ENCODE measurements at regions not wholly inside any gene's neighbourhood (a gene's known extent, or its start where the extent isn't known, plus 50 kb on each side); places are given as distances from the start of the nearest gene placed in this dataset.

DNA sequence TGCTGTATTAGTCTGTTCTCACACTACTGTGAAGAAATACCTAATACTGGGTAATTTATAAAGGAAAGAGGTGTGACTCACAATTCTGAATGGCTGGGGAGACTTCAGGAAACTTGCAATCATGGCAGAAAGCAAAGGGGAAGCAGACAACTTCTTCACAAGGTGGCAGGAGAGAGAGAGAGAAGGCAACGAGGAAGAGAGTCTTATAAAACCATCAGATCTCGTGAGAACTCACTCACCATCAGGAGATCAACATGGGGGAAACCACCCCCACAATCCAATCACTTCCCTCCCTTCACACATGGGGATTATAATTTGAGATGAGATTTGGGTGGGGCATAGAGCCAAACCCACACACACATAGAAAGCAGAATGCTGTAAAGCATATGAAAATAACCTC lies 896.2 kb downstream of the CDH11 start:
- H2AFZ ChIP-seq (ENCODE audit: low read length) = no peak overlapping the region
- no peaks in the 10 kb centered on the region for H3K4me1 ChIP-seq (ENCODE audit: insufficient read depth, low read length)
- TF ChIP-seq, protein P1, sequence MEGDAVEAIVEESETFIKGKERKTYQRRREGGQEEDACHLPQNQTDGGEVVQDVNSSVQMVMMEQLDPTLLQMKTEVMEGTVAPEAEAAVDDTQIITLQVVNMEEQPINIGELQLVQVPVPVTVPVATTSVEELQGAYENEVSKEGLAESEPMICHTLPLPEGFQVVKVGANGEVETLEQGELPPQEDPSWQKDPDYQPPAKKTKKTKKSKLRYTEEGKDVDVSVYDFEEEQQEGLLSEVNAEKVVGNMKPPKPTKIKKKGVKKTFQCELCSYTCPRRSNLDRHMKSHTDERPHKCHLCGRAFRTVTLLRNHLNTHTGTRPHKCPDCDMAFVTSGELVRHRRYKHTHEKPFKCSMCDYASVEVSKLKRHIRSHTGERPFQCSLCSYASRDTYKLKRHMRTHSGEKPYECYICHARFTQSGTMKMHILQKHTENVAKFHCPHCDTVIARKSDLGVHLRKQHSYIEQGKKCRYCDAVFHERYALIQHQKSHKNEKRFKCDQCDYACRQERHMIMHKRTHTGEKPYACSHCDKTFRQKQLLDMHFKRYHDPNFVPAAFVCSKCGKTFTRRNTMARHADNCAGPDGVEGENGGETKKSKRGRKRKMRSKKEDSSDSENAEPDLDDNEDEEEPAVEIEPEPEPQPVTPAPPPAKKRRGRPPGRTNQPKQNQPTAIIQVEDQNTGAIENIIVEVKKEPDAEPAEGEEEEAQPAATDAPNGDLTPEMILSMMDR (IDR thresholded peaks at IDR 0.05; ENCODE audit: extremely low read depth, low read depth, low read length) = no peak
- H3K27me3 ChIP-seq (ENCODE audit: insufficient read depth, low read length) = no peaks in the 10 kb centered on the region
- no peaks in the 10 kb centered on the region for H3K9me3 ChIP-seq (ENCODE audit: low read depth, low read length)
- no peak overlapping the region for H3K4me3 ChIP-seq (ENCODE audit: insufficient read depth, low read length)
- H3K4me2 ChIP-seq (ENCODE audit: insufficient read depth, low read length) = no peak overlapping the region
- no peaks in the 10 kb centered on the region for H3K36me3 ChIP-seq (ENCODE audit: insufficient read depth, low read length)
- no peak overlapping the region for H3K27ac ChIP-seq (ENCODE audit: low read depth, low read length)
- H3K79me2 ChIP-seq (ENCODE audit: insufficient read depth, low read length) = no peaks in the 10 kb centered on the region
- H4K20me1 ChIP-seq (ENCODE audit: insufficient read depth, low read length) = no peaks in the 10 kb centered on the region
- DNase-seq (ENCODE audit: insufficient read length, low spot score, missing footprints) = no peak

- no peak for DNase-seq (ENCODE audit: insufficient read length, low spot score, missing footprints)
- TF ChIP-seq, protein P1 (IDR thresholded peaks at IDR 0.05; ENCODE audit: extremely low read depth, low read depth, low read length) = no peak
- Histone ChIP-seq H3K4me1 (ENCODE audit: insufficient read depth, low read length) (no peaks in the 10 kb centered on the region), H3K27ac (ENCODE audit: low read depth, low read length) (no peak overlapping the region), H3K9me3 (ENCODE audit: low read depth, low read length) (no peaks in the 10 kb centered on the region), H3K27me3 (ENCODE audit: insufficient read depth, low read length) (no peaks in the 10 kb centered on the region), H4K20me1 (ENCODE audit: insufficient read depth, low read length) (no peaks in the 10 kb centered on the region), H2AFZ (ENCODE audit: low read length) (no peak overlapping the region), H3K4me3 (ENCODE audit: insufficient read depth, low read length) (no peak overlapping the region), H3K36me3 (ENCODE audit: insufficient read depth, low read length) (no peaks in the 10 kb centered on the region), H3K4me2 (ENCODE audit: insufficient read depth, low read length) (no peak overlapping the region), H3K79me2 (ENCODE audit: insufficient read depth, low read length) (no peaks in the 10 kb centered on the region)
Measured at GRCh38 chr16:64225036-64225435, 896.8 kb downstream of the CDH11 start.

GRCh38 chr16:64217789-64218535 lies 903.9 kb downstream of the CDH11 start:
- Histone ChIP-seq H3K9me3 (ENCODE audit: low read depth, low read length) (no peaks in the 10 kb centered on the region), H3K4me1 (ENCODE audit: insufficient read depth, low read length) (no peaks in the 10 kb centered on the region), H2AFZ (ENCODE audit: low read length) (no peak overlapping the region), H3K27ac (ENCODE audit: low read depth, low read length) (no peak overlapping the region), H3K4me3 (ENCODE audit: insufficient read depth, low read length) (no peak overlapping the region), H4K20me1 (ENCODE audit: insufficient read depth, low read length) (no peaks in the 10 kb centered on the region), H3K27me3 (ENCODE audit: insufficient read depth, low read length) (no peaks in the 10 kb centered on the region), H3K36me3 (ENCODE audit: insufficient read depth, low read length) (no peaks in the 10 kb centered on the region), H3K4me2 (ENCODE audit: insufficient read depth, low read length) (no peak overlapping the region), H3K79me2 (ENCODE audit: insufficient read depth, low read length) (no peaks in the 10 kb centered on the region)
- no peak for DNase-seq (ENCODE audit: insufficient read length, low spot score, missing footprints)
- TF ChIP-seq, protein P1 (IDR thresholded peaks at IDR 0.05; ENCODE audit: extremely low read depth, low read depth, low read length) = no peak

- no peak overlapping the region for H2AFZ ChIP-seq (ENCODE audit: low read length)
- H3K27me3 ChIP-seq (ENCODE audit: insufficient read depth, low read length) = no peaks in the 10 kb centered on the region
- DNase-seq (ENCODE audit: insufficient read length, low spot score, missing footprints) = no peak
Measured at GRCh38 chr16:64215730-64216129, 906.1 kb downstream of the CDH11 start.

More at GRCh38 chr16:64215730-64216129, 906.1 kb downstream of the CDH11 start:
- H3K4me3 ChIP-seq (ENCODE audit: insufficient read depth, low read length) = no peak overlapping the region
- H3K4me2 ChIP-seq (ENCODE audit: insufficient read depth, low read length) = no peak overlapping the region
- no peaks in the 10 kb centered on the region for H3K9me3 ChIP-seq (ENCODE audit: low read depth, low read length)
- no peaks in the 10 kb centered on the region for H4K20me1 ChIP-seq (ENCODE audit: insufficient read depth, low read length)
- no peak overlapping the region for H3K27ac ChIP-seq (ENCODE audit: low read depth, low read length)
- no peaks in the 10 kb centered on the region for H3K79me2 ChIP-seq (ENCODE audit: insufficient read depth, low read length)
- TF ChIP-seq, protein P1 (IDR thresholded peaks at IDR 0.05; ENCODE audit: extremely low read depth, low read depth, low read length) = no peak
- no peaks in the 10 kb centered on the region for H3K36me3 ChIP-seq (ENCODE audit: insufficient read depth, low read length)
- H3K4me1 ChIP-seq (ENCODE audit: insufficient read depth, low read length) = no peaks in the 10 kb centered on the region

Measured in osteoblast (primary cell).